Erythroblast (primary cell): ENCODE measurements at regions not wholly inside any gene's neighbourhood (a gene's known extent, or its start where the extent isn't known, plus 50 kb on each side); places are given as distances from the start of the nearest gene placed in this dataset.

Experiments used
- DNase-seq, 2 experiments: peaks; one replicate each; lab custom pipeline; 2025; lab: John Stamatoyannopoulos, UW
- GATA1 ChIP-seq: IDR thresholded peaks from 2 replicates; pipeline ENCODE4 v1.6.1; 2011; ENCODE audit warnings: low read depth, mild to moderate bottlenecking, control low read depth, low read length, moderate library complexity
- POLR2A ChIP-seq: IDR thresholded peaks from 2 replicates; pipeline ENCODE4 v1.6.1; 2011; ENCODE audit warnings: mild to moderate bottlenecking, low read length

GRCh38 chr5:90305041-90305720 is 104.4 kb downstream of the CETN3 start:
- no peak for TF ChIP-seq GATA1
- no peak for TF ChIP-seq POLR2A
- DNase-seq: no peak

DNA sequence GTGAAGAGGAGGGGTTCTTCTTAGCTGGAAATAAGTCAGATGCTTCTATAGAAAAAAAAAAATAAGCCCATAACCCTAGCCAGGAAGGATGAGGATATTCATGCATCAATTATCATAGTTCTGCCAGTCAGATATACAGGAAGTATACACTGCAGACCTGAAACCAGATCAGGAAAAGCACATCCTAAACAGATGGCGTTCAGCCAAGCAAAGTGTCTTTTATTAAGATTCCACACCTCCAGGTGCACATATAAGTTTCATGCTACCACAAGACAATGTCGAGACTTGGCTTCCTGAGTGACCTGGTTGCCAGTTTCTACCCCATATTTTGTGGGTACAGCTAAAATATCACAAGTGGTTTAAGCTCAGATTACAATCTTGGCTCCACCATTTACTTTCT is 108.3 kb downstream of the CETN3 start:
- no peak for DNase-seq
- TF ChIP-seq GATA1: no peak
- TF ChIP-seq POLR2A: no peak

DNA sequence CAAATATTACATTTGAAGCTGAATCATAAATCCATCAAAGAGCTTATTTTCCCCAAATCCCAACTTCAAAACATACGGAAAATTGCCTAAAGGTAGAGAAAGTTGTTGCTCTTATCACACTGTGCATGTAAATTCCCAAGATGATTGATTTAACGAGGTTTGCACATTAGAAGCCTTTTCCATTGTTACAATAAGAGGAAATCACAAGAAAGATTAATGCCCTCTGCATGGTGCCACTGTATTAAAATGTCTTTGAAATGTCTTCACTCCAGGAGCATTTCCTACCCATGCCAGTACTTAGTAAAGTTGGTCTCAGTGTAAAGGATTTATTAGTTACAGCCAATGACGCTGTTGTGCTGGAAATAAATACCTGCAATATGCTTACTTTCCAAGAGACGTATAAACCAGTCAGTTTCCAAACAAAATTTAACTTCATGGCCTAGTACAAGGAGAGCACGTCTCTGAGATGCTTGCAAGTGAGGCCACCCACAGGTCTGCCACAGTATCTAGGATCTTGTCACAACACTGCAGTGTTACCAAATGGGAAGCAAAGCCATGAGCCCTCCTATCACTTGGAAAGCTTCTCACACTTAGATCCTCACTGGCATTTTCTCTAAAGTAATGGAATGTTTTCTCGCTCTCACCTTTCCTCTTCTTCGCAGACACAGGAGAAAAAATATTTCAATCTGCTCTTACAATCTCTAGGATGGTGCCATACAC is 112.4 kb downstream of the CETN3 start:
- DNase-seq: no peak
- no peak for TF ChIP-seq POLR2A
- no peak for TF ChIP-seq GATA1

- TF ChIP-seq GATA1: no peak
- TF ChIP-seq POLR2A: no peak
- DNase-seq: no peak
Measured at GRCh38 chr5:90294604-90295003, 115.0 kb downstream of the CETN3 start.

GRCh38 chr5:90293931-90294330 is 115.6 kb downstream of the CETN3 start:
- no peak for TF ChIP-seq POLR2A
- no peak for TF ChIP-seq GATA1
- no peak for DNase-seq

DNA sequence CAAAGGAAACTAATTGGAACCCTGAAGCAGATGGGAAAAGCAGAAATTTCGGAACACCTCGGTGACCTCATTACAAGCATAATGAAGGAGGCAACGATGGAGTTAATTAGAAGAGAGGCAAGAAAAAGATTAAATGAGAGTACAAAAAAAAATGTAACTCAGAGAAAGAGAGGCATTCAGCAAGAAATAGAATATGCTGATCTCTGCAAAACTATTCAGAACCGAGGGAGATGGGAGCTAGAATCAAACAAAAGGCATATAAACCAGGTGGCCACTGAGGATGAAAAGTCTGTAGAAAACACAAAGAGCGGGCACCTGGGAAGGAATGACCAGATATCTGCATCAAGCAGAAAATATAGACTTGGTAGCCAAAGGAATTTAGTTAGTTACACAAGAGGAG is 118.9 kb downstream of the CETN3 start:
- no peak for DNase-seq
- TF ChIP-seq POLR2A (no peak), GATA1 (no peak)

DNA sequence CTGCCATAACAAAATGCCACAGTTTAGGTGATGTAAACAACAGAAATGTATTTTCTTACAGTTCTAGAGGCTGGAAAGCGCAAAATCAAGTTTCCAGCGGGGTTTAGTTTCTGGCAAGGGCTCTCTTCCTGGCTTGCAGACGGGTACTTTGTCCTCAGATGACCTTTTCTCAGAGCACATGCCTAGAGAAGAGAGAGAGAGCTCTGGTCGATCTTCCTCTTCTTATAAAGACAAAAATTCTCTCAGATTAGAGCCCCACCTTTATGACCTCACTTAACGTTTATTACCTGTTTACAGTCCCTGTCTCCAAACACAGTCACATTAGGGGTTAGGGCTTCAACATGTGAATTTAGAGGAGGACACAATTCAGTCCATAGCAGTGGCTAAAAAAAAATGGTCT is 119.7 kb downstream of the CETN3 start:
- TF ChIP-seq POLR2A (no peak), GATA1 (no peak)
- no peak for DNase-seq

DNA sequence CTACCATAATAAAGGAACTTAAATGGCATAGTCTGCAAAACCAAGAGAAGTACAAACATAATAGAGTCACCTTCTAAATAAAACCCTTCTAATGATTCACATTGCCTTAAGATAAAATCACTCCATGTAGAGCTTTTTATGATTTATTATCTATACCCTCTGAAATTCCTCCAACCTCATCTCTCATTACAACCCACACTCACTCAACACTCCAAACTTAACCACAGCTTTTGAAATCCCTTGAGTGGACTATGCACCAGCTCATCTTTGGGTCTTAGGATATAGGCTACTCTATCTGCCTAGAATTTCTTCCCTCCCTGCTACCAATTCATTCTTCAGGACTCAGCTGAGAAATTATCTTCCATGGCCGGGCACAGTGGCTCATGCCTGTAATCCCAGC is 122.5 kb downstream of the CETN3 start:
- no peak for DNase-seq

DNA sequence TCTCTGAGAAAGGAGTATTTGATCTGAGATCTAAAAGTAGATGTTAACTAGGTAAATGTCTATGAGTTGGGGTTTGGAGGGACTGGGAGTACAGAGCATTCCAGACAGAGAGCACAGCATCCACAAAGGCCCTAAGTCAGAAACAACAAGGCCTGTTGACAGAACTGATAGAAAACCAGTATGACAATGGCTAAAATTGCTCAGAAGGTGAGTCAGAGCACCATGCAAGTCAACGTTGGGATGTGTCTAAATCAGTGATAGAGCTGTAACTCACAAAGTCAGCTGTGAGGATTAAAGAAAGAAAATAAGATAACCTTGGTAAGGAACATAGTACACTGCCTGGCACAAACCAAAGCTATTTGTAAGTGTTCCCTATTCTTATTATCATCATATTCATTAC is 124.0 kb downstream of the CETN3 start:
- TF ChIP-seq GATA1 (no peak), POLR2A (no peak)
- no peak for DNase-seq

More for the DNA sequence above, 122.5 kb downstream of the CETN3 start:
- TF ChIP-seq GATA1 (no peak), POLR2A (no peak)

- DNase-seq: no peak
- TF ChIP-seq POLR2A (no peak), GATA1 (no peak)
Measured at GRCh38 chr5:90284375-90284774, 125.2 kb downstream of the CETN3 start.

DNA sequence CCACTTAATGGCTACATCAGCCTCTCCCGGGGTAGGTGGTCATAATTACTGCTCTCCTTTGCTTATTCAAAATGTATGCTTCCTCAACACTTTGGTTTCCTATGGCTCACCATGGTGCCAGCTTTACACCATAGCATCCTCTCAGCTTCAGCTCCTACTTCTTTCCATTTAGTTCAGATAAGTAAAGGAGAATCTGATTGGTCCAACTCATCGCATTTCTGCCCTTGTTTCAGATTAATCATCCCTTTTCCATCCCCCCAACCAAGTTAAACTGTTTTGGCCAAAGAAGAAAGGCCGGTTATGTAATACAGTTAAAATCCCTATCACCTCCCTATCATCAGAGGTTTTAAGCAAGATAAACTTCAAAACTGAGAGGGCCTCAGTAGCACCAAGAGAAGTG is 130.5 kb downstream of the CETN3 start:
- TF ChIP-seq GATA1: no peak
- no peak for TF ChIP-seq POLR2A
- DNase-seq: no peak

- TF ChIP-seq POLR2A (no peak), GATA1 (no peak)
- DNase-seq: no peak
Measured at GRCh38 chr5:90274216-90274615, 135.3 kb downstream of the CETN3 start.

- TF ChIP-seq POLR2A (no peak), GATA1 (no peak)
- DNase-seq: no peak
Measured at GRCh38 chr5:90267646-90268045, 141.9 kb downstream of the CETN3 start.

- TF ChIP-seq POLR2A: no peak
- no peak for TF ChIP-seq GATA1
- no peak for DNase-seq
Measured at GRCh38 chr5:90265545-90265857, 144.1 kb downstream of the CETN3 start.

- TF ChIP-seq GATA1 (no peak), POLR2A (no peak)
- peak; percentile 70 to 81 for DNase-seq
Measured at GRCh38 chr5:90264689-90265544, 144.6 kb downstream of the CETN3 start.
